GM12875 (cell line): ENCODE measurements at regions not wholly inside any gene's neighbourhood (a gene's known extent, or its start where the extent isn't known, plus 50 kb on each side); places are given as distances from the start of the nearest gene placed in this dataset.

Experiments
- H3K4me3 ChIP-seq: one replicate; pipeline ENCODE4 v1.5.1; 2011; ENCODE audit warnings: low read depth, low read length, control low read depth
- CTCF ChIP-seq: IDR thresholded peaks from 2 replicates; pipeline ENCODE4 v1.5.1; 2011; ENCODE audit warnings: low read depth, mild to moderate bottlenecking, control low read depth, inconsistent platforms, low read length, moderate library complexity, borderline replicate concordance; ENCODE audit not compliant: insufficient read depth

GRCh38 chr1:82565146-82565545, 764.4 kb downstream of the ADGRL2 start:
- TF ChIP-seq CTCF = no peak
- H3K4me3 ChIP-seq = no peak overlapping the region

DNA sequence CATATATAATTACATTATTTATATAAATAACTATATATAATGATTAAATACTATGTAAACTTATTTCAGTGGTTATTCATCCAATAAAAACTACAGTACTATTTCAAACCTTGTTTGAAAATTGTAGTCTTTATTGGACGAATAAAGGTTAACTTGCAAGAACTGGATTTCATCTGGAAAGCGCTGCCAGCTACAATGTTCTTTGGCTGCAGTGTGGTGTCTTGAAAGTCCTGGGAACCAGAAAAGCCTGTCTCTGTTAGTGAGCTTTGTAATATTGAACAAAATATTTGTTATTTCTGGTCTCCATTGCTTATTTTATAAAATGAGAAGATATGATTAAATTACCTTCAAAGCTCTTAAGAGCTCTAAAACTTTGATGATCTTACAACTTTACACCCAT, 763.6 kb downstream of the ADGRL2 start:
- no peak for TF ChIP-seq CTCF
- no peak overlapping the region for H3K4me3 ChIP-seq

GRCh38 chr1:82562448-82562847, 761.7 kb downstream of the ADGRL2 start:
- no peak overlapping the region for H3K4me3 ChIP-seq
- TF ChIP-seq CTCF = no peak

DNA sequence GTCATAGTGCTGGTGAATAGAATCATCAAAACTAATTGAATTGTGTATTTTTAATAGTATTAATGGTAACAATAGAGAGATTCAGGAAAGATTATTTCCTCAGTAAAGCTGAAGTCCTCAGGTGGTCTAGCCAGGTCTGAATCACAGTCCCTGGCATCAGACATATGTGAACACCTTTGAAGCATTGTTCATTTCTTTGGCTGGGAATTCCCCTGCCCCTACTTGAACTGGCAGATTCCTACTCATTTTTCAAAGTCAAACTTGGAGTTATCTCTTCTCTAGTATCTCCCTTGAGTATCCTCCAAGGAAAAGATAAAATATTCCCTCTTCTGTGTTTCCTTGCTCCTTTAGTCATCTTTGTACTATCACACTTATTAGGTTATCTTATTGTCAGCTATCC, 759.8 kb downstream of the ADGRL2 start:
- no peak for TF ChIP-seq CTCF
- no peak overlapping the region for H3K4me3 ChIP-seq

- TF ChIP-seq CTCF = no peak
- H3K4me3 ChIP-seq = no peak overlapping the region
Observed at GRCh38 chr1:82555501-82555900, 754.8 kb downstream of the ADGRL2 start.

- no peak for TF ChIP-seq CTCF
Observed at GRCh38 chr1:82549841-82550240, 749.1 kb downstream of the ADGRL2 start.

GRCh38 chr1:82542766-82543165, 742.0 kb downstream of the ADGRL2 start:
- TF ChIP-seq CTCF = no peak

More at GRCh38 chr1:82549841-82550240, 749.1 kb downstream of the ADGRL2 start:
- H3K4me3 ChIP-seq = no peak overlapping the region

More at GRCh38 chr1:82542766-82543165, 742.0 kb downstream of the ADGRL2 start:
- no peak overlapping the region for H3K4me3 ChIP-seq
